ENCODE measurements at regions not wholly inside any gene's neighbourhood (a gene's known extent, or its start where the extent isn't known, plus 50 kb on each side); places are given as distances from the start of the nearest gene placed in this dataset.

DNA sequence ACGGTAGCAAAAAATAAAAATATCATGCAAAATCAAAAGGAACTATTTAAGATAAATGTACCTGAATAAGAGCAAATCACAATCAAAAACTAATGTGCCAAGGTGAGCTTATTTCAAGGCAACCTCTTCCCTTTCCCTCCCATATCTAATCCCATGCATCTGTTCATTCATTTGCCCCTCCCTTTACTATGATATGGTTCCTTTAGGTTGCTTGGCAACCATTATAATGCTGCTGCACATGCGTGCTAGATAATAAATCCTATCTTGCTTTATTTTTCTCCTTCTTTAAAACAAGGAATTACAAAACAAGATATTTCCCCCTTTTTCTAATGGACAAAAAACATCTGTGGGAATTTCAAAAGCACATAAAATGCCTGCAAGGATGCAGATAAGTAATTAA, 318.2 kb upstream of the POU3F2 start:
- no peak overlapping the region for H3K4me3 ChIP-seq (ENCODE audit: low read depth, low read length)
- TF ChIP-seq, protein P1, sequence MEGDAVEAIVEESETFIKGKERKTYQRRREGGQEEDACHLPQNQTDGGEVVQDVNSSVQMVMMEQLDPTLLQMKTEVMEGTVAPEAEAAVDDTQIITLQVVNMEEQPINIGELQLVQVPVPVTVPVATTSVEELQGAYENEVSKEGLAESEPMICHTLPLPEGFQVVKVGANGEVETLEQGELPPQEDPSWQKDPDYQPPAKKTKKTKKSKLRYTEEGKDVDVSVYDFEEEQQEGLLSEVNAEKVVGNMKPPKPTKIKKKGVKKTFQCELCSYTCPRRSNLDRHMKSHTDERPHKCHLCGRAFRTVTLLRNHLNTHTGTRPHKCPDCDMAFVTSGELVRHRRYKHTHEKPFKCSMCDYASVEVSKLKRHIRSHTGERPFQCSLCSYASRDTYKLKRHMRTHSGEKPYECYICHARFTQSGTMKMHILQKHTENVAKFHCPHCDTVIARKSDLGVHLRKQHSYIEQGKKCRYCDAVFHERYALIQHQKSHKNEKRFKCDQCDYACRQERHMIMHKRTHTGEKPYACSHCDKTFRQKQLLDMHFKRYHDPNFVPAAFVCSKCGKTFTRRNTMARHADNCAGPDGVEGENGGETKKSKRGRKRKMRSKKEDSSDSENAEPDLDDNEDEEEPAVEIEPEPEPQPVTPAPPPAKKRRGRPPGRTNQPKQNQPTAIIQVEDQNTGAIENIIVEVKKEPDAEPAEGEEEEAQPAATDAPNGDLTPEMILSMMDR (IDR thresholded peaks at IDR 0.05; ENCODE audit: low read depth, low read length, missing control alignments) = no peak
- DNase-seq (ENCODE audit: low read depth) = no peak

DNA sequence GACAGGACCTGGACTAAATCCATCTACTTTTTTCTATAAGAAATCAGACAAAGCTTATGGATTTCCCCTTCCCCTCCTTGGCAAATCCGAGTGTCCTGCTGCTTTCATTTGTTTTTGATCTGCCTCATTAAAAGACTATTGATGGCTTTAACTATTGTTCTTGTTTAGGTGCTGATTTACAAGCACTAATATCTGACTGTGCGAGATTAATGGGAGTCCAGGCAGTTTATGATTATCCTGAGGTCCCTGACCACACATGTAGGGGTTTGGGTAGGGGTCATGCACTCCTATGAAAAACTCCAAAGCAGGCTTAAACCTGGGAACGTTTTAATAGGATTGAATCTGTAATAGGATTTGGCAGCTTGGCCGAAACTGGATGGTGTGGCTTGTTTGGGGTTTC, 317.5 kb upstream of the POU3F2 start:
- no peak overlapping the region for H3K4me3 ChIP-seq (ENCODE audit: low read depth, low read length)
- DNase-seq (ENCODE audit: low read depth) = no peak
- TF ChIP-seq, protein P1 (IDR thresholded peaks at IDR 0.05; ENCODE audit: low read depth, low read length, missing control alignments) = no peak

DNA sequence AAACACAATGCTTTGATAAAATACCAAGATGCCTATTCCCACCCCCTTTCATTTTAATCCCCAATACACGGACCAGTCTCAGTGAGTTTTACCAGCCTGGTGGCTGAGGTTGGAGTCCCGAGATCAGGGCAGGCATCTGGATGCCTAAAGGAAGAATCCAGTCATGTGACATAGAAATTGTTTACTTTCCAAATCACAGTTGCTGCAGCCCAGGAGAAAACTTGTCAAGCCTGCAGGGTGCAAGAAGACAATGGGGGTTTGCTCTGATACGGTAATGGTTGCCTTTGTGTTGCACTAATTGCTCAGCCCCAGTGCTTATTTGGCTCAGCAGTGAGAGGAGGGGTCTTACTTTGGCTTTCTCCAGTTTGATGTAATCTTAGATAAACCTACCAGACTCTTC, 308.5 kb upstream of the POU3F2 start:
- H3K4me3 ChIP-seq (ENCODE audit: low read depth, low read length) = no peak overlapping the region
- TF ChIP-seq, protein P1 (IDR thresholded peaks at IDR 0.05; ENCODE audit: low read depth, low read length, missing control alignments) = no peak
- no peak for DNase-seq (ENCODE audit: low read depth)

- DNase-seq (ENCODE audit: low read depth) = no peak
- H3K4me3 ChIP-seq (ENCODE audit: low read depth, low read length) = no peak overlapping the region
- TF ChIP-seq, protein P1 (IDR thresholded peaks at IDR 0.05; ENCODE audit: low read depth, low read length, missing control alignments) = no peak
These were observed 307.9 kb upstream of the POU3F2 start for GRCh38 chr6:98526465-98526864.

GRCh38 chr6:98529364-98529763, 305.0 kb upstream of the POU3F2 start:
- TF ChIP-seq, protein P1 (IDR thresholded peaks at IDR 0.05; ENCODE audit: low read depth, low read length, missing control alignments) = no peak
- no peak for DNase-seq (ENCODE audit: low read depth)
- no peak overlapping the region for H3K4me3 ChIP-seq (ENCODE audit: low read depth, low read length)

GRCh38 chr6:98530732-98531131, 303.6 kb upstream of the POU3F2 start:
- TF ChIP-seq, protein P1 (IDR thresholded peaks at IDR 0.05; ENCODE audit: low read depth, low read length, missing control alignments) = no peak
- no peak for DNase-seq (ENCODE audit: low read depth)
- H3K4me3 ChIP-seq (ENCODE audit: low read depth, low read length) = no peak overlapping the region

DNA sequence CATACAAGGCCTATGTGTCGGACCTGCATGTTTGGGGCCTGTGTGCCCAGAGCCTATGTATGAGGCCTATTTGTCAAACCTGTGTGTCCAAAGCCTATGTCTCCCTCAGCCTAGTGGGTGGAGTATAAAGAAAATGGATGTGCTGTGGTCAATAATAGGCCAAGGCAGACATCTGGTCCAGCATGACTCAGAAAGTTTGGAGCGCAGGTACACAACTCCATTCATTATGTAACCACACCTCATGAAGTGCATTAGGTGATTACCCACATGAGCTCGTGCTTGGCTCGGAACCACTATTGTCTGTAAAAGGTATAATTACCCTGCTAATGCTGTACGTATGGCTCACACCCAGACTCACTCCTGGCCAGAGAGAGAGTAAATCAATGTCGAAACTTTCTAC, 302.4 kb upstream of the POU3F2 start:
- H3K4me3 ChIP-seq (ENCODE audit: low read depth, low read length) = no peak overlapping the region
- no peak for DNase-seq (ENCODE audit: low read depth)
- TF ChIP-seq, protein P1 (IDR thresholded peaks at IDR 0.05; ENCODE audit: low read depth, low read length, missing control alignments) = no peak
